HepG2 (cell line): ENCODE measurements at regions not wholly inside any gene's neighbourhood (a gene's known extent, or its start where the extent isn't known, plus 50 kb on each side); places are given as distances from the start of the nearest gene placed in this dataset.
A peak's percentile ranks its signal among the peaks of the same experiment; 100 is the strongest.

ENCODE experiments used
- ATAC-seq: fragments of 200-7000 bp; cut with Tn5 transposase; 3 replicates; pipeline ENCODE4 v1.9.1; 2020; ENCODE audit warnings: mild to moderate bottlenecking, moderate library complexity
- BruUV-seq: library from RNA; stranded (reverse); fragments of 400-500 nt; replicated peaks from 2 replicates; lab custom pipeline; 2021; lab: Mats Ljungman, UMichigan
- CTCF ChIA-PET: fragments of 300-600 bp; formaldehyde crosslinking; extraction: SDS; loops from one replicate; lab custom pipeline; 2021; ENCODE audit warnings: low total read pairs, inconsistent platforms, low intra/inter-chr PET ratio; lab: Yijun Ruan, JAX
- POLR2A ChIA-PET: fragments of 350-600 bp; sonication (Branson Sonifier 250); formaldehyde crosslinking; loops from one replicate; lab custom pipeline; 2020; ENCODE audit warnings: antibody characterized with exemption, inconsistent platforms; lab: Yijun Ruan, JAX
- DNase-seq: peaks from one replicate; pipeline ENCODE4 v3.0.0-alpha.2; 2015; ENCODE audit warnings: low spot score
- FAIRE-seq: peaks from 3 replicates; lab custom pipeline; 2011; peaks lifted over from hg19 to GRCh38; lab: Jason Lieb, UNC
- H2AFZ ChIP-seq: one replicate; pipeline ENCODE4 v1.6.1; 2011; ENCODE audit warnings: low read length, inconsistent platforms
- H3K27ac ChIP-seq: fragments of 300-600 bp; 3 replicates; pipeline ENCODE4 v1.8.0; 2011; ENCODE audit warnings: mixed run types, mild to moderate bottlenecking, mixed read lengths, low read length, inconsistent platforms; ENCODE audit not compliant: insufficient read depth; ENCODE audit errors: extremely low read length
- H3K27me3 ChIP-seq, 2 experiments: fragments of 200-600 bp in 1 of 2; 2 replicates in 1 of 2; 3 replicates in 1 of 2; pipeline versions ENCODE4 v1.6.0 to v1.8.0; 2011; ENCODE audit warnings: low read length in 2 of 2, mild to moderate bottlenecking in 2 of 2, moderate library complexity in 2 of 2, inconsistent platforms in 1 of 2; ENCODE audit not compliant: insufficient read depth in 2 of 2, control insufficient read depth in 1 of 2
- H3K36me3 ChIP-seq, 2 experiments: fragments of 200-600 bp in 1 of 2; replicated peaks in 1 of 2; 2 replicates in 1 of 2; 3 replicates in 1 of 2; pipeline versions ENCODE4 v1.5.1 to v1.8.0; 2011; ENCODE audit warnings: low read length in 2 of 2, inconsistent platforms in 1 of 2; ENCODE audit not compliant: insufficient read depth in 2 of 2, control insufficient read depth in 1 of 2
- H3K4me1 ChIP-seq: 2 replicates; pipeline ENCODE4 v1.5.1; 2012; ENCODE audit warnings: low read length, inconsistent platforms; ENCODE audit not compliant: insufficient read depth
- H3K4me2 ChIP-seq: 2 replicates; pipeline ENCODE4 v1.6.0; 2011; ENCODE audit warnings: low read depth, low read length, inconsistent platforms
- H3K4me3 ChIP-seq, 3 experiments: fragments of 200-600 bp in 1 of 3; sonication (generic), shearing (Covaris generic) in 1 of 3; replicated peaks in 1 of 3; 2 replicates each; pipeline ENCODE4 v1.5.1; 2011 to 2016; ENCODE audit warnings: low read length in 3 of 3, inconsistent platforms in 2 of 3, low read depth in 2 of 3, mild to moderate bottlenecking in 2 of 3, control low read depth in 1 of 3, mixed read lengths in 1 of 3; ENCODE audit not compliant: insufficient read depth in 1 of 3
- H3K79me2 ChIP-seq: one replicate; pipeline ENCODE4 v1.6.1; 2011; ENCODE audit warnings: low read length, inconsistent platforms; ENCODE audit not compliant: insufficient read depth
- H3K9ac ChIP-seq: 2 replicates; pipeline ENCODE4 v1.6.0; 2011; ENCODE audit warnings: mild to moderate bottlenecking, low read depth, low read length, inconsistent platforms; ENCODE audit not compliant: insufficient read depth
- H3K9me3 ChIP-seq: 2 replicates; pipeline ENCODE4 v1.5.1; 2012; ENCODE audit warnings: mild to moderate bottlenecking, low read length
- H4K20me1 ChIP-seq: 2 replicates; pipeline ENCODE4 v1.6.0; 2011; ENCODE audit warnings: inconsistent platforms, mild to moderate bottlenecking, low read length, moderate library complexity; ENCODE audit not compliant: insufficient read depth
- ADNP ChIP-seq: sonication (generic); formaldehyde crosslinking; IDR thresholded peaks from 2 replicates; pipeline ENCODE4 v1.4.0; 2020; ENCODE audit warnings: missing genetic modification reagents
- CAMTA2 ChIP-seq: sonication (generic); formaldehyde crosslinking; IDR thresholded peaks from 2 replicates; pipeline ENCODE4 v1.4.0; 2020; ENCODE audit warnings: mild to moderate bottlenecking, missing genetic modification reagents, borderline replicate concordance
- CC2D1A ChIP-seq: sonication (generic); formaldehyde crosslinking; IDR thresholded peaks from 2 replicates; pipeline ENCODE4 v1.8.1; 2023; ENCODE audit warnings: mild to moderate bottlenecking, missing genetic modification reagents
- CREB1 ChIP-seq, 2 experiments: fragments of 450-650 bp in 1 of 2; IDR thresholded peaks; 2 replicates each; pipeline ENCODE4 v1.6.1; 2016 to 2017; ENCODE audit warnings: control low read depth in 1 of 2, mild to moderate bottlenecking in 1 of 2, missing compliant biosample characterization in 1 of 2, missing genetic modification characterization in 1 of 2
- FOSL1 ChIP-seq: sonication (generic); formaldehyde crosslinking; IDR thresholded peaks from 2 replicates; pipeline ENCODE4 v1.9.0; 2021; ENCODE audit warnings: missing genetic modification reagents, borderline replicate concordance
- FOSL2 ChIP-seq: sonication (generic); formaldehyde crosslinking; IDR thresholded peaks from 2 replicates; pipeline ENCODE4 v1.4.0; 2020; ENCODE audit warnings: missing genetic modification reagents
- FOXA1 ChIP-seq, 2 experiments: fragments of 450-650 bp in 1 of 2; sonication (generic) in 1 of 2; formaldehyde crosslinking in 1 of 2; IDR thresholded peaks; 2 replicates each; pipeline versions ENCODE4 v1.4.0 to v1.6.1; 2016 to 2020; ENCODE audit warnings: missing genetic modification reagents in 1 of 2
- KDM1A ChIP-seq: IDR thresholded peaks from 2 replicates; pipeline ENCODE4 v1.6.1; 2016; ENCODE audit warnings: missing compliant biosample characterization
- MIXL1 ChIP-seq: IDR thresholded peaks from 2 replicates; pipeline ENCODE4 v1.6.1; 2016
- RXRA ChIP-seq: sonication (generic); formaldehyde crosslinking; IDR thresholded peaks from 2 replicates; pipeline ENCODE4 v1.5.1; 2020; ENCODE audit warnings: missing genetic modification reagents
- TBX3 ChIP-seq: fragments of 450-650 bp; IDR thresholded peaks from 2 replicates; pipeline ENCODE4 v1.6.1; 2017; ENCODE audit warnings: antibody characterized with exemption, mild to moderate bottlenecking, inconsistent platforms, borderline replicate concordance
- ZKSCAN1 ChIP-seq: fragments of 150-350 bp; IDR thresholded peaks from 2 replicates; pipeline ENCODE4 v1.6.1; 2014; ENCODE audit warnings: low read length
- ZMYM2 ChIP-seq: sonication (generic); formaldehyde crosslinking; IDR thresholded peaks from 2 replicates; pipeline ENCODE4 v1.8.0; 2022; ENCODE audit warnings: mild to moderate bottlenecking, missing genetic modification reagents
- ZMYM3 ChIP-seq: sonication (generic); formaldehyde crosslinking; IDR thresholded peaks from 2 replicates; pipeline ENCODE4 v1.5.1; 2020; ENCODE audit warnings: mild to moderate bottlenecking, missing genetic modification reagents
- ZMYM4 ChIP-seq: sonication (generic); formaldehyde crosslinking; IDR thresholded peaks from 2 replicates; pipeline ENCODE4 v1.8.1; 2023; ENCODE audit warnings: mild to moderate bottlenecking, missing genetic modification reagents
- ZNF317 ChIP-seq: sonication (generic); formaldehyde crosslinking; IDR thresholded peaks from 2 replicates; pipeline ENCODE4 v1.5.0; 2020; ENCODE audit warnings: mild to moderate bottlenecking, missing genetic modification reagents
- ZNF629 ChIP-seq: sonication (generic); formaldehyde crosslinking; conservative IDR thresholded peaks from 2 replicates; pipeline ENCODE4 v1.5.0; 2020; ENCODE audit warnings: missing genetic modification reagents
- WGBS: methylation state at CpG from one replicate; pipeline ENCODE4 v1.1.6; 2017; ENCODE audit warnings: low lambda C conversion rate; 5-methylcytosine and 5-hydroxymethylcytosine counted together
- in situ Hi-C: cut with HindIII; loops from 2 replicates; pipeline ENCODE4 v1.10.0; 2017; ENCODE audit warnings: low pct_unique_long_range_greater_than_20kb; ENCODE audit not compliant: extremely low pct_ligation_motif_present
- intact Hi-C: fragments of 100-400 bp; cut with micrococcal nuclease; formaldehyde crosslinking; loops from one replicate; pipeline ENCODE4 v1.10.0; 2022; ENCODE audit not compliant: unreplicated experiment
- TF ChIP-seq, protein P1 (sequence below): sonication (generic); formaldehyde crosslinking; IDR thresholded peaks from 2 replicates; pipeline ENCODE4 v1.9.0; 2021; ENCODE audit warnings: missing genetic modification reagents, borderline replicate concordance

GRCh38 chr6:44563397-44563796 lies 175.9 kb downstream of the CDC5L start:
- H3K4me3 ChIP-seq = no peak overlapping the region
- H3K27ac ChIP-seq = no peak overlapping the region
- in situ Hi-C loops (no loop called here), intact Hi-C loops (no loop called here)
- no TSS peak for BruUV-seq
- H2AFZ ChIP-seq = no peak overlapping the region
- H3K36me3 ChIP-seq = no peaks in the 10 kb centered on the region
- ChIA-PET POLR2A (no interaction called here), CTCF (no interaction called here)
- H3K9me3 ChIP-seq = no peaks in the 10 kb centered on the region
- H3K79me2 ChIP-seq = no peaks in the 10 kb centered on the region
- DNase-seq (peak; percentile 28), ATAC-seq (no peak), FAIRE-seq (no peak)
- peaks cover 2 to 46% of the 10 kb centered on the region in 2 experiments; a peak in 4 of 5 replicates for H3K27me3 ChIP-seq
- H3K4me1 ChIP-seq = no peaks in the 10 kb centered on the region
- H3K4me2 ChIP-seq = no peak overlapping the region
- WGBS = 19% methylated on average over 10 of the region's 11 CpGs
- H4K20me1 ChIP-seq = no peaks in the 10 kb centered on the region
- no peak overlapping the region for H3K9ac ChIP-seq
- TF ChIP-seq MIXL1 (CRISPR knock-in tag) (no peak), FOSL1 (CRISPR knock-in tag) (peak; percentile 32; the same call in 1 of the 2 replicates), ZNF317 (no peak), CC2D1A (CRISPR knock-in tag) (no peak), RXRA (CRISPR knock-in tag) (no peak), KDM1A (CRISPR knock-in tag) (peak; percentile 80; the same call in 1 of the 2 replicates), ZKSCAN1 (peak; percentile 92), ZMYM2 (CRISPR knock-in tag) (0 out of 2 replicates have a peak, but pooled peaks have one; percentile 45), ZMYM4 (CRISPR knock-in tag) (no peak), FOSL2 (CRISPR knock-in tag) (peak; percentile 88), CREB1 (IDR thresholded peaks at IDR 0.05) (peak; percentile 51; the same call in 1 of the 2 replicates), CREB1 (CRISPR knock-in tag; IDR thresholded peaks at IDR 0.05) (no peak), ZMYM3 (CRISPR knock-in tag) (peak; percentile 65), TBX3 (peak; percentile 49; the same call in 1 of the 2 replicates), ZNF629 (CRISPR knock-in tag) (peak; percentile 91), FOXA1 (IDR thresholded peaks at IDR 0.05) (no peak), FOXA1 (CRISPR knock-in tag; IDR thresholded peaks at IDR 0.05) (0 out of 2 replicates have a peak, but pooled peaks have one; percentile 37), CAMTA2 (CRISPR knock-in tag) (no peak), ADNP (peak; percentile 27; the same call in 1 of the 2 replicates)
- TF ChIP-seq, protein P1, sequence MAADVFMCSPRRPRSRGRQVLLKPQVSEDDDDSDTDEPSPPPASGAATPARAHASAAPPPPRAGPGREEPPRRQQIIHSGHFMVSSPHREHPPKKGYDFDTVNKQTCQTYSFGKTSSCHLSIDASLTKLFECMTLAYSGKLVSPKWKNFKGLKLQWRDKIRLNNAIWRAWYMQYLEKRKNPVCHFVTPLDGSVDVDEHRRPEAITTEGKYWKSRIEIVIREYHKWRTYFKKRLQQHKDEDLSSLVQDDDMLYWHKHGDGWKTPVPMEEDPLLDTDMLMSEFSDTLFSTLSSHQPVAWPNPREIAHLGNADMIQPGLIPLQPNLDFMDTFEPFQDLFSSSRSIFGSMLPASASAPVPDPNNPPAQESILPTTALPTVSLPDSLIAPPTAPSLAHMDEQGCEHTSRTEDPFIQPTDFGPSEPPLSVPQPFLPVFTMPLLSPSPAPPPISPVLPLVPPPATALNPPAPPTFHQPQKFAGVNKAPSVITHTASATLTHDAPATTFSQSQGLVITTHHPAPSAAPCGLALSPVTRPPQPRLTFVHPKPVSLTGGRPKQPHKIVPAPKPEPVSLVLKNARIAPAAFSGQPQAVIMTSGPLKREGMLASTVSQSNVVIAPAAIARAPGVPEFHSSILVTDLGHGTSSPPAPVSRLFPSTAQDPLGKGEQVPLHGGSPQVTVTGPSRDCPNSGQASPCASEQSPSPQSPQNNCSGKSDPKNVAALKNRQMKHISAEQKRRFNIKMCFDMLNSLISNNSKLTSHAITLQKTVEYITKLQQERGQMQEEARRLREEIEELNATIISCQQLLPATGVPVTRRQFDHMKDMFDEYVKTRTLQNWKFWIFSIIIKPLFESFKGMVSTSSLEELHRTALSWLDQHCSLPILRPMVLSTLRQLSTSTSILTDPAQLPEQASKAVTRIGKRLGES (CRISPR knock-in tag) = no peak
- TF ChIP-seq, all 625 proteins: peak for 11
